ENCODE measurements at regions not wholly inside any gene's neighbourhood (a gene's known extent, or its start where the extent isn't known, plus 50 kb on each side); places are given as distances from the start of the nearest gene placed in this dataset.

DNA sequence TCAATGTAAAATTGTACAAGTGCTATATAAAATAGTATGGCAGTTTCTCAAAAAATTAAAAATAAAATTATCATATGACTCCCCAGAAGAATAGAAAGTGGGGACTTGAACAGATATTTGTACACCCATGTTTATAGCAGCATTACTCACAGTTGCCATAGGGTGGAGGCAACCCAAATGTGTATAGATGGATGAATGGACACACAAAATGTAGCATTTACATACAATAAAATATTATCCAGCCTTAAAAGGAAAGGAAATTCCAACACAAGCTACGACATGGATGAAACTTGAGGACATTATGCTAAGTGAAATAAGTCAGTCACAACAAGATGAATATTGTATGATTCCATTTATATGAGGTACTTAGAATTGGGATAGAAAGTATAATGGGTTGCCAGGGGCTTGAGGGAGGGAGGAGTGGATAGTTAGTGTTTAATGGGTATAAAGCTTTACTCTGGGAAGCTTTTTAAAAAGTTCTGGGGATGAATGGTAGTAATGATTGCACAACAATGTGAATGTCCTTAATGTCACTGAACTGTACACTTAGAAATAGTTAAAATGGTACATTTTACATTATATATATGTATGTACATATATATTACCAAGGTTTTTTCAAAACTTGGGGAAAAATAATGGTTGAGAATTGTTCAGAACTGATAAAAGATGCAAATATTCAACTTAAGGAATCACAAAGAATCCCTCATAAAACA is 53.0 kb upstream of the ADORA3 start:
- DNase-seq (ENCODE audit: low read depth in 2 of 2) = no peak

DNA sequence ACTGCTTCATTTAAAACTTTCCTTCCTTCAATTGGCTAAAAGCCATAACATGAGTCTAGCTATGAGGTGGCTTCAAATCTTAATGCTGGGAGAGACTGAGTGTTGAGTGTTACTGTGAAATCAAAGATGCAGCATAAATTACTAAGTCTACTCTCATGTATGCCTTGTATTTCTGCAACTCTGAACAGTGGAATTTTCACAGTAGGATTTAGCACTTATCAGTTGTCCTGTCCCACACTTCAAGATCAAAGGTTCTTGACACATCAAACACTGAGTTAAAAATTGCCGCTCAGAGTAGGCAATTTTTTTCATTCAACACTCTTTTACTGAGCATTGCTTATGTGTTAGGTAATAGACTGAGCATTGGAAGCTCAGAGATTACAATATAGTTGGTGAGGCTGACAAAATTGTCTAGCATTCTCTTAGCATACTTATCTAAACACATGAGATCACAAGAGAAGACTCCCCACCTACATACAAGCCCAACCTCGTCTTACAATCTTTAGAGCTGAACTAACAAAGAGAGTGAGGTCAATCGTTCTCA is 56.4 kb upstream of the ADORA3 start:
- DNase-seq (ENCODE audit: low read depth in 2 of 2) = peak; percentile 16 to 20

DNA sequence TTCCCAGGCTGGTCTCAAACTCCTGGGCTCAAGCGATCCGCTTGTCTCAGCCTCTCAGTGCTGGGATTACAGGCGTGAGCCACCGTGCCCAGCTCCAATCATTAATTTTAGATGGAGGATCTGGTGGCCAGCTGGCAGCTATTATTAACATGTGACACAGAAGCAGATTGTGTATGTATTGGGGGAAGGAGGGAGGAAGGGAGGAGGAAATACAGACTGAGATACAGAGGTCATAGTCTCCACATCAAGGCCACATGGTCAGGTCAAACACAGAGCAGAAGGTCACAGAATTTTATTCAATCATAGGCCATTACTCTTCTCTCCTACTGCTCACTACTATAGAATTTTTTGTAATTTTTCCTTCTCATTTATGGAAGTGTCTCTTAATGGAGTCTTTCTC is 57.9 kb upstream of the ADORA3 start:
- no peak for DNase-seq (ENCODE audit: low read depth in 2 of 2)

DNA sequence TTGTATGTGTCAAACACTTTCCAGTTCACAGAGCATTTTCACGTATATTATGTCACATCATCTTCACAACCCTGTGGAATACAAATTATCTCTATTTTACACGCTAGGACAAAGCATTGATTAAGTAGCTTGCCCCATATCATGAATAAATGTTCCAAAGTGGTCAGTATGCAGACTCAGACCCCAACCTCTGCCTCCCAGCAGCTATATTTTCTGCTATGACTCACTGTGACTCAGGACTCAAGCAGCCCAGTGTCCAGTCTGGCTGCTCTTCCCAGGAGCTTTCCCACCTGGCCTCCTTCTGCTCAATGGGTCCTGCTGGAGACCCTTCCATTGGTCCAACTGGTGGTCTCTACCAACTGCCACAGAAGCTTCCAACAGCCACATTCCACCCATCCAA is 56.0 kb upstream of the RAP1A start:
- DNase-seq (ENCODE audit: low read depth in 2 of 2) = no peak

DNA sequence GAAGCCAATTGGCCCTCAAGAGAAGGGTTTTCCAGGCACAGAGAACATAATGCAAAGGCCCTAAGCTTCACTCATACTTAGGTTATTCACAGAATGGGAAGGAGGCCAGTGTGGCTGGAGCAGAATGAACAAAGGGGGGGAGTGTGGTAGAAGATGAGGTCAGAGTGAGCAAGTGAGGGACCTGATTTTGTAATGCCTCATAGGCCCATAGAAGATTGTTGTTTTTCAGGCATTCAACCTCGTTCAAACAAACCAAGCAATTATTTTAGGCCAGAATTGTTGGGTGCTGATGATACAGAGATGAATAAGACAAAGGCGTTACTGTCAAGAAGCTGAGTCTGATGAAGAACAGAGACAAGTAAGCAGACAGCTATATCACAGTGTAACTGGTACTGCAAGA is 54.5 kb upstream of the RAP1A start:
- peak; percentile 49 for DNase-seq (ENCODE audit: low read depth in 2 of 2)

DNA sequence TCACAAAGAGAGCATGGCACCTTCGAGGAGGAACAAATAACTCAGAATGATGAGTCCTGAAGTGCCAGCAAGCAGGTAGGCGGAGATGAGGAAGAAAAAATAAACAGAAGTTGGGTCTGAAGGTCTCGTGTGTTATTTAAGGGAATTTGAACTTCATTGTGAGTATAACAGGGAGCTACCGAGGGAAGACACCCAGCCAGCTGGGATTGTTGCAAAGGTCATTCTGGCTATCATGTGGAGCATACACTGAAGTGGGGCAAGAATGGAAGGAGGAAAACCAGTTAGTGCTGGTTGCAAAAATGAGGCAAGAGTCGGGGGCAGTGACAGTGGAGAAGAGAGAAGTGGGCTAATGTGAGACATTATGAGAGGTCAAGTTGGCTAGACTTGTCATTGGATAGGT is 53.6 kb upstream of the RAP1A start:
- DNase-seq (ENCODE audit: low read depth in 2 of 2) = no peak

DNA sequence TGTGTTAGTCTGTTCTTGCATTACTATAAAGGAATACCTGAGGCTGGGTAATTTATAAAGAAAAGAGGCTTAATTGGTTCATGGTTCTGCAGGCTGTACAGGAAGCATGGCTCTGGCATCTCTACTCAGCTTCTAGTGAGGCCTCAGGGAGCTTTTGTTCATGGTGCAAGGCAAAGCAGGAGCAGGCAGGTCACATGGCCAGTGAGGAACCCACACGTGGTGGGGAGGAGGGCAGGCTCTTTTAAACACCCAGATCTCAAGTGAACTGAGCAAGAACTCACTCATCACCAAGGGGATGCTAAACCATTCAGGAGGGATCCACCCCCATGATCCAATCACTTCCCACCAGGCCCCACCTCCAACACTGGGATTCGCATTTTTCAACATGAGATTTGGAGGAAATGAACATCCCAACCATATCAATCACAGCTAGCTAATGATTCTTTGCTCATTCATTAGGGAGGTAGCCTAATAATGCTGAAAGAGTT is 51.4 kb upstream of the RAP1A start:
- DNase-seq (ENCODE audit: low read depth in 2 of 2) = no peak
